ENCODE measurements at regions not wholly inside any gene's neighbourhood (a gene's known extent, or its start where the extent isn't known, plus 50 kb on each side); places are given as distances from the start of the nearest gene placed in this dataset.

GRCh38 chr10:124197371-124198124, 104.2 kb upstream of the CHST15 start:
- no peak for TF ChIP-seq ZNF121 (tag by site-specific recombination; IDR thresholded peaks at IDR 0.05)
- TF ChIP-seq YY1 (tag by site-specific recombination; IDR thresholded peaks at IDR 0.05): no peak

All from HEK293 (cell line).